NOMO-1 treated with DMSO at 0.1 percent for 48 hours (cell line): ENCODE measurements at regions not wholly inside any gene's neighbourhood (a gene's known extent, or its start where the extent isn't known, plus 50 kb on each side); places are given as distances from the start of the nearest gene placed in this dataset.
"Not testable (repeated sequence)": the region's sequence is repeated elsewhere in the genome, so short reads cannot be mapped to it uniquely, and the experiment has no call there.

Experiments
- DNase-seq: peaks from one replicate; lab custom pipeline; 2025; ENCODE audit not compliant: unreplicated experiment; lab: John Stamatoyannopoulos, UW

DNA sequence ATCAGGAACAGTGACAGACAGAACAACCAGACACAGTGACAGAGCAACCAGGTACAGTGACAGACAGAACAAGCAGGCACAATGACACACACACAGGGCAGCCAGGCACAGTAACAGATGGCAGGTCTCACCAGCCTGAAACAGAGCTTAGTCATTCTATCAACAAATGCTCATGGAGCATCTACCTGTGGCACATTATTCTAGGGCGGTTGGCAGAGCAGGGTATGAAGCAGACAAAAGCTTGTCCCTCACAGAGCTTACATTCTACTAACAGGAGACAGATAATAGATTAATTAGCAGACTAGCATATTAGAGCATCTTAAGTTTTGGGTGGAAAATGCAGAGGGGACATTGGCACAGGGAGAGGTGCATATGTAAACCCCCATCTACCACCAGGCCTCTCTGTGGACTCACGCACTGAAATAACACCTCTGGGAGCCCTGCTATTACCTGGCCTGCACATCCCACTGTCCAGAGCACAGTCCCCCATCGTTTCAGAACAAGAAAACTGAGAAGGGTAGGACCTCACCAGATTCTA lies 64.1 kb upstream of the RAB6C start:
- DNase-seq = no peak

DNA sequence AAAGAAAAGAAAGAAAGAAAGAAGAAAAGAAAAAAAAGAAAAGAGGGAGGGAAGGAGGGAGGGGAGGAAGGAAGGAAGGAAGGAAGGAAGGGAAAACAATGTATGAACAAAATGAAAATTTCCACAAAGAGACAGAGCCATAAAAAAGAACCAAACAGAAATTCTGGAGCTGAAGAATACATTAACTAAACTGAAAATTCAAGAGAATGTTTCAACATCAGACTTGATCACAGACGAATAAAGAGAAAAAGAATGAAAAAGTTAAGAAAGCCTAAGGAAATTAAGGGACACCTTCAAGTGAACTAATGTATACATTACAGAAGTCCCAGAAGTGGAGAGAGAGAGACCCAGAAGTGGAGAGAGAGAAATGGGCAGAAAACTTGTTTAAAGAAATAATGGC lies 60.9 kb upstream of the RAB6C start:
- DNase-seq = no peak

- DNase-seq = no peak
These were observed 56.7 kb upstream of the RAB6C start for GRCh38 chr2:129922571-129923264.

- peak; percentile 17 for DNase-seq
These were observed 56.0 kb upstream of the RAB6C start for GRCh38 chr2:129923265-129924091.

DNA sequence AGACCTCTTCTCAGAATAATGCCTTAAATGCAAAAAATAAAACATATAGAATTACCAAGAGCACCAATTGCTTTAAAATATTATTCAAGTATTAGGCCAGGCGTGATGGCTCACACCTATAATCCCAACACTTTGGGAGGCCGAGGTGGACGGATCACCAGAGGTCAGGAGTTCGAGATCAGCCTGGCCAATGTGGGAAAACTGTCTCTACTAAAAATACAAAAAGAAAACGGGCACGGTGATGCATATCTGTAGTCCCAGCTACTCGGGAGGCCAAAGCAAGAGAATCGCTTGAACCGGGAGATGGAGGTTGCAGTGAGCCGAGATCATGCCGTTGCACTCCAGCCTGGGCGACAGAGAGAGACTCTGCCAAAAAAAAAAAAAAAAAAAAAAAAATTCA lies 55.4 kb upstream of the RAB6C start:
- not testable (repeated sequence) for DNase-seq

DNA sequence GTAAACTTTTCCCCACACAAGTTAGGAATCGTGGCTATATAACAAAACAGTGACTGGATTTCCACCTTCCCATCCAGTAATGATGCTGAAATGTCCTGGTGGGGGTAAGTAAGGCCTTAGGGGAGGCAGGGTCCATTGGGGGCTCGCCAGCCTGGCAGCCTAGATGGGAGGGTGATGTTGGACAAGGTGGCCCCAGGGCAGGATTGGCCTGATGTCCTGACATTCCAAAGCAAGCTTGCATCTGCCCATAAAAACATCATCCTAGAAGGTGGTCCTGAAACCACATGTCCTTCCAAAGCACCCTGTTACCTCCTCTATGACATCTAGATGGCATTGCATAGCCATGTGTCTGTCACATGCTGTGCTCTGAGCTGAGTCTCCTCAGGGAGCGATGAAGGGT lies 54.1 kb upstream of the RAB6C start:
- no peak for DNase-seq

GRCh38 chr2:129927696-129928095 lies 51.8 kb upstream of the RAB6C start:
- DNase-seq = no peak

GRCh38 chr2:129929321-129930290 lies 49.9 kb upstream of the RAB6C start:
- no peak for DNase-seq
